ENCODE measurements at regions not wholly inside any gene's neighbourhood (a gene's known extent, or its start where the extent isn't known, plus 50 kb on each side); places are given as distances from the start of the nearest gene placed in this dataset.

- no peak for TF ChIP-seq CTCF (IDR thresholded peaks at IDR 0.05; ENCODE audit: insufficient read depth, low read length, poor library complexity, severe bottlenecking)
- no peak for TF ChIP-seq EZH2phosphoT487 (conservative IDR thresholded peaks at IDR 0.05; ENCODE audit: low read length)
Measured at GRCh38 chr10:65769828-65770227, 1156.0 kb upstream of the LRRTM3 start.
